HG02840 (cell line): ENCODE measurements at regions not wholly inside any gene's neighbourhood (a gene's known extent, or its start where the extent isn't known, plus 50 kb on each side); places are given as distances from the start of the nearest gene placed in this dataset.

Source experiments
- ATAC-seq: cut with Tn5 transposase; IDR thresholded peaks from one replicate; pipeline ENCODE4 v1.9.1; 2021; ENCODE audit warnings: mild to moderate bottlenecking, moderate library complexity, moderate number of reproducible peaks; ENCODE audit not compliant: unreplicated experiment, low FRiP score

DNA sequence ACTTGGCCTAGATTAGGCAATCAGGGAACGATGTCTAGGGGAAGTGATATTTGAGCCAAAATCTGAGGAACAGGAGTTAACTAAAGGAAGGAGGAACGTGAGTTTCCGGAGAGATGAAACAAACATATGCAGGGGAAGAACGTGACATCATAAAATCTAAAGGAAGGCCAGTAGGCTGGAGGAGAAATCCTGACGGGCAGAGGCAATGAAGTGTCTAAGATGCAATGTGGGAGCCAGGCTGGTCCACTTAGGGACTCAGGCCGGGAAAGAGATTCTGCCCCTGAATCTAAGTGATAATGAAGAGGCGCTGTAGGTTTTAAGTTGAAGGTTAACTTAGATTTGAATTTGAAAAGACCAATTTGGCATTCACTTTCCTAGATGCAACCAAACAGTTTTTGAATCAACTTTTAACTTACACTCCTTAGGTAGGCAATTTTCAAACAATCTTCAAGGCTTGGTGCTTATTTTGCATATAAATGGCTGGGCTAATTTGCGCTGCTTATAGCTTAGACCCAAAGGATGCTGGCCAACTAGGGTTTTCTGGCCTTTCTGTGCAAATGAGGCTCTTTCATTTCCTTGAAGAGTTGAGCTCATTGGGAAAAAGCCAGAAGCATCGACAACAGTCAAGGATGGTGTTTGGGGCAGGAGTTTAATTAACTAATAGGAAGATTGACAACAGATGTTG is 221.7 kb downstream of the SOX11 start:
- no peak for ATAC-seq

DNA sequence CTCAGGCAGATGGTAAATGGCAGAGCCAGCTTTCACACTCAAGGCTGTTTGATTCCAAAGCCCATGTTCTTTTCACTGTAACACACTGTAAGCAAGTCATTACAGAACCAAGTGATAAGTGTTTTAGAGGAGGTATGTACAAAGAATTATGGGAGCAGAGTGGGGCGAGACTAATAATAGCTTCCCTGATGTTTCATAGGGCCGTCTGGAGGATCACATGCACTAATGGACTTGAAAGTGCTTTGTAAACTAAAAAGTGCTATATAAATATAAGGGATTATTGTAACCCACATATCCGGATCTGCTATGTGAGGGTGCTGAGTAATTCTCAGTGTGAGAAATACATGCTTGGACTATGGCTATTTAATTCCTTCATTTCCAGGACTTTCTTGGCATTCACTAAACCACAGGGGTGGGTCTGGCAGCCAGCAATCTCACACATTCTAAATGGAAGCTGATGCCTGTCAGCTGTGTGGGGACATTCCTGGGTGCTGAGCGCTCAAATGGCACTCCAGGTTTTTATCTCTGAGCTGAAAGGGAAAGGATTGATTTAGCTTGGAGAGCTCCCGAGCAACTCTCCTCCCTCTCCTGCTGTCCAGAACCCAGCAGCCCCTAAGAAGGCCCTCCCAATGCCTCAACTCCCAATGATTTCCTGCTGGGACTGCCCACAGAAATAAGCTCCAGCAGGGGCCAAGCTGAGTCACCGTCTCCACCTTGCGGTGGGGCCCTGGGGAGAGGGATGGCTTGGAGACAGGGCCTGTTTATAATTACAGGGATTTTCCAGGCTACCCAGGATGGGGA is 222.8 kb downstream of the SOX11 start:
- ATAC-seq: no peak

DNA sequence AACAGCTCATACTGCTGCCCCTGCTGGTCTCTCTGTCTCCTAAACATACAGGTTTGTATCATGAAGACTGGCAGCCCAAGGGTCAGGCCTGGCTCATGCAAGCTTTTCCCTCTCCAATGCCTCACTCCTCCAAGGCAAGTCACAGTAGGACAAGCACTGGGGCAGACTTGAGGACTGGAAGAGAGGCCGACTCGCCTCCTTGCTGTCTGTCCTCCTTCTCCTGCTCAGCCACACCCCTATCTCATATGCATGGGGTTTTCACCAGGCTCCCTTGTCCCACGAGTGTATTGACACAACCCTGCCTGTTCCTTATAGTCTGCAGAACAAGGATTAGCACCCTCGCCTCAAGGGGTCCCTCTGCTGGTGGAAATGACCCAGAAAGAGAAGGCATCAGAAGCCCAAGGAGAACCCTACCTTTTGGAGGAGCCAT is 223.7 kb downstream of the SOX11 start:
- ATAC-seq: no peak

DNA sequence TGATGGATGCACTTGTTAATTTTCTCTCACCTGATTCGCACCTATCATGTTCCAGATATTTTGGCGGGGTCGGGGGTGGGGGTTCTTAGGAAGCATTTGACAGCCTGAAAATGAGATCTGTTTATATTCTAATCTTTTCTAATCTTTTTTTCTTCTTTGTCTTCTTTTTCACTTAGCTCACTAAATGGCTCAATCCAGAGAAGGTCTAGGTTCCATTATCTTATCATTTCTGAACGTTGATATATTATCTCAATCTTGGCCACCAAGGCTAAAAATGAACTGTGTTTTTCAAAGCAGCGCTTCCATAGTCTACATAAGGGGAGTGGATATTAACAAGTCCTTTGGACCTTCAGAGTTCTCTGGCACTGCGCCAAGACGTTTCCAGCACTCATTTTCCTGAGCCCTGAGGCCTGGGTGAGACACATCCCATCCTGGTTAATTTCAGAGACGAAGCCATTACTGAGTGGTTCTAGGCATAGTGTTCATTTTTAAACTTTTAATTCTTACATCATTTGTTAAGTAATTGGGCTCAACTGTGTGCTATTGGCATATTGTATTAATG is 229.0 kb downstream of the SOX11 start:
- ATAC-seq: no peak

DNA sequence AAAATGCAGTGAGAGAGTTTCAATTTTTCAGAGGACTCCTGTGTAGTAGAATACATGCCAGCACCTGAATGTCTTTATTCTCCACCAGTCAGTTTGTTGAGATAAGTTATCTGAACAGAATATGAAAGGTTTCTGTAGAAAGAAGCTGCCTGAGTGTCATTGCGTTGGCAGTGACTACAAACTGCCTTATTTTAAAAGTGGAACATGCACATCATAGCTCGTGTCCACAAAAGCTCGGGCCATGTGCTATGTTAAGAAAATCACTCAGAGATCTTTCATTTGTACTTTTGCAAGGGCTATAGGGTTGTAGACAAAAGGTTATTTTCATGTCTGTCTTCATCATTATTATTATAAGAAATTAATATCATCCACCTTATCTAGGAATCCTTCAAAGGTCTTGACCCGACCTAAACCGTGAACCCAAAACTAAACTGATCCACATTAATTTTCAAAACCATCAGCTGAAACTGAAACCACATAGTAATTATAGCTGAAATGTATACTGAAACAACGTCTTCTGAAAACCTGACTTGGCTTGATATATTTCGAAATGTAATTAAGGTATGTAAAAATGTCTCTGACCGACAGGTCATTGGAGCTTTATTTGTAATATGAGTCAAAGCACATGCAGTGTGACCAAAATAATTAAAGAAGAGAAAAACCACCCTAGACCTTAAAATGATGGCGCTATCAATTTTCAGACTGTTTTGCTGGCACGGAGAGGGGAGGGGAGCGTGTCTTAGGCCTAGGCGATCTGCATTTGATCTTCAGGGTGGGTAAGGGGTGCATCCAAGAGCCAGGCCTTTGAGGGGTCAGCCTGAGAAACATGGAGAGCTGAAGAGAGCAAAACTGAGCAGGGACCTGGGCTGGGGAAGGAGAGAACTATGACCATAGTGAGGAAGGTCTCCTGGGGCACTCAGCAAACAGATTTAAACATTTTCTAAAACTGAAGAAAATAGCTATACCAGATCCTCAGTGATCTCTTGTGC is 232.1 kb downstream of the SOX11 start:
- ATAC-seq: no peak

DNA sequence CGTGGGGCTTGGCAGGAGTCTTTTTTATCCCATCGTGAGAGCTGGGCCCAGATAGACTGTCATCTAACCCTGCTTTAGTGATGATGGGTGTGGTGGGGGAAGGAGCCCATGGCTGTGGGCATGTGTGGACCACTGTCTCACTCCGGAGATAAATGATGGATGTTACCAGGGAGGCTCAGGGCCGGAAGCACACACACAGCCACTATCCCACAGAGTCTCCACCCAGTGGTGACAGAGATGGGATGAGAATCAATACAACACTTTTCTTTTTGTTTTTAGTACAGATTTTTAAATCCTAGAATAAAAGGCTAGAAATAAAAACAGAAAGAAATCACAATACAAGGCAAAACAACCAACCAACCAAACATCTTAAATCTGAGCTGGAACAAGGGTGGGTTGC is 233.4 kb downstream of the SOX11 start:
- ATAC-seq: no peak

DNA sequence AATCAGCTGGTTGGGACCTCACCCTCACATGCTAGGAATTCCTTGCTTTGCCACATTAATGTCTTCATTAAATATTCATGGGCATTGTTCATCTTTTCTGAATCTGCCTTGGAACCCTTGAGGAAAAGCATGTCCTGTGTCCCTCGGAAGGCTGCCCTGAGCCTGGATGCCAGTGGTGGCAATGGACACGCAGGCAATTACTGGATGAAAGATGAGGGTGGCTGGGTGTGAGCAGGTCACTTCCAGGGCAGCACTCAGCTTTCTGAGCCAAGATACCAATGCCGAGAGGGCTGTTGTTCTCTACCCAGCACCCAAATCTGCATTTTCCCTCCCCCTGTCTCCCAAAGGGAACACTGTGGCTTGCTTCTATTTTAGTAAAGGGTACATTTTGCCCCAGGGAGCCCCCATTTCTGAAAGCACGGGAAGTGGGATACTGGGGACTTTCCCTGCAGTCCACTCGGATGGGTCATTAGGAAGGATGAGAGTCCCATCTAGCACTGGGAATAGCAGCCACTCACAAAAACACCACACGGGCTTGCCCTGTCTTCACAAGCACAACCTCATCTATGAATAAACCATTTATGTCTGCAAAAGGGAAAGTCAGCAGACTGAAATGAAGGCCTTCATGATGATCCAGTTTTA is 234.8 kb downstream of the SOX11 start:
- ATAC-seq: no peak

DNA sequence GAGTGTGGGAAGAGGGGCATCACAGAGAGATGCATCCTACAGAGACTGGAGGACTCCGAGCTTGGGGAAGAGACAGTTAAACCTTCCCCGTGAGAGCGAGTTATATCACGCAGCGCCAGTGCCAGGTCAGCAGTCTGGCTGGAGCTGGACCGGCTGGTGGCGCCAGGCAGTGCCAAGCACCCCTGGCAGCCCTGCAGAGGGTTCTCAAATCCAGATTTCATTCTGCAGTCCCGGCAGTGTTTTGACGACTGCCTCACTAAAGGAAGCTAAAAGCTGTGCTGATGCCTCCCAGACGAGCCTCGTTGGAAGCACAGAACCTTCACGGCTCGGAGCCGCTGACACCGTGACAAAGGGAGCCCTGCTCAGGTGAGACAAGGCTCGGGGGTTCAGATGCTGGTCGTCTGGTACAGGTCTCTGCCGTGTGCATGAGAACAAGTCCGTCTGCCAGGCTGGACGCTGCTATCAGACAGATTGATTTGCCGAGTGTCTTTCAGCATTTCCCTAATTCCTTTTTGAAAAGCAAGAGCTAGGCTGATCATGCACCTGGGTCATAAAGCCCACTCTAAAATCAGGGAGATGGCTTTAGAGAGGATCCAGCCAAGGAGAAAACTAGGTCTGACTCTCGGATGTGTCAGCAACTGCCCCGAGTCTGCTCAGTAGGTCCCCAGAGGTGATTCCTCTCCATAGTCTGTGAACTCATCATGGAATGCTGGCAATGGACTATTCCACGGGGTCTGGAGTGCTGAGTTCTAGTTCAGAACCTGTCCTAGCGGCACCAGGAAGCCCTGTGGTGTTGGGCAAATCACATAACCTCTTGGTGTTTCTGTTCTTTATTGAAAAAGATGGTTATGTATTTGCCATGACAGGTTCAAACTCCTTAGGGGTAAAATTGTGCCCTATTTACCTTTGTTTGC is 240.6 kb downstream of the SOX11 start:
- ATAC-seq: no peak

DNA sequence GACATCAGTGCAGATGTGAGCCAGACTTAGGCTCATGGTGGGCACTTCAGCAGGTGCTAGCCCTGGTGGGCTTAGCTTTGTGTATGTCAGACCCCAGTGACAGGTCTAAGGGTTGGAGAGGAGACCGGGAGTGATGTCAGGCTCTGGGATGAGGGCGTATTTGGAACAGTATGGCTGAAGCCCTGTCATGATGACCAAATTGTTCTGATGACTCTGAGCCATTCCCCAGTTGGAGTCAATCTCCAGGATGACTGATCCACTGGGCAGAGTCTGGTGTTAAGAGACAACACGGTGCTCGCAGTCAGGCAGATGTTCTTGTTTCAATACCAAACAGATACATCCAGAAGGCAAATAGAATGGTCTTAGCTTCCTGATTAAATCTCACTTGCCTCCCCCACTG is 241.5 kb downstream of the SOX11 start:
- no peak for ATAC-seq

DNA sequence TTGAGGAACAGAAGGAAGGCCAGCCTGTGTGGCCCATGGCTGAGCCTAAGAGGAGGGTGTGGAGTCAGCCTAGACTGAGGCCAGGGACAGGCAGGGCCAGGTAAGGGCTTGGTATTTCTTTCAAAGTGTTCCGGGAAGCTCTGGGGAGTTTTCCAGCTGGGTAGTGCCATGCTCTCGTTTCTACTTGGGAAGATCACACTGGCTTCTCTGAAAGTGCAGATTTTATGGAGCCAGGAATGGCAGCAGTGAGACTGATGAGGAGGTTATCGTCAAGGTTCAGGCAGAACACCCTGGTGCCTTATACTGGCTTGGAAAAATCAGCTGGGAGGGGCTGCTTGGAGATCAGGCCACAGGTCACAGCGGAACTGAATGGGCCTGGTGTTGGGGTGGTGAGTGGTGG is 245.1 kb downstream of the SOX11 start:
- no peak for ATAC-seq

DNA sequence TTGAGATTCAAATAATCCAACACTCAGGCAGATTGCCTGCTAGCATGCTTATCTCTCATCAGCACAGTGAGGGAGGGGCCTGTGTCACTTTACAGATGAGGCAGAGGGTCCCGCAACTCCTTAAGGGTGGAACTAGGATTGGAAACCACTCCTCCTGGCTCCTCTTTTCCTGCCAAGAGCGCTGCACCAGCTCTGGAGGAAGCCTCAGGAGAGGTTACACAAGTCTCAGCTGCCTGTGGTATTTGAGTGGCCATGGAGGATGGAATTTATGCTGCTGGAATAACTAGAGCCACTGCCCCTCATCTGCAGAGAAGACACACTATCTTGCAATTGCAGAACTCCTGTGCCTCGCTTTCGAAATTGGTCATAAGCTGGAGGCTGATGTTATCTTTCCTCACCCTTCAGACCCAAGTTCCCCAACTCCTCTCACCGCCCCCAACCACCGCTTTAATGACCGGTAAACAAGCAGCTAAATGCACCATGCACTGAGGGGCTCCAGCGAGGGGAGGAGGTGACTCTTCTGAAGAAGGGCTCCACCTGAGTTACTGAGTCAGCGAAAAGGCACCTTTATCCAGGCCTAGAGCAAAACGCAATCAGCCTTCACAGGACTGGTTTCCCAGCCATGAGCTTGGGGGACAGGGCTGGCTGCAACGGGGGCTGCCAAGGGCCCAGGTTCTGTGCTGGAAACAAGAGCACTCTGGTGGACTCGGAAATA is 245.8 kb downstream of the SOX11 start:
- no peak for ATAC-seq

DNA sequence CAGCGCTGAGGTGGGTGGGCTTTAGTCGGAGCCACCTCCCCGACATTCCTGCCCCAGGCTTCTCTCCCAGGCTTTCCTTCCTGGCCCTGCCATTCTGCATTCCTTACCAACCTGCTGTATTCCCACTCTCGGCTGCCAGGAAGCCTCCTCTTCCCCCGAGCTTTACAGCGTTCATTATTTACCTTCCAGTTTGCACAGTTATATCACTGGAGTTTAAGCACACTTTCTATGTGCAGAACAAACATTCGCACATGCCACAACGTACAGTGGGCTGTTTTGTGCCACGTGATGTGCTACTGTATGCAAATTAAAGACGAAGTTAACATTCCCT is 246.3 kb downstream of the SOX11 start:
- ATAC-seq: no peak

DNA sequence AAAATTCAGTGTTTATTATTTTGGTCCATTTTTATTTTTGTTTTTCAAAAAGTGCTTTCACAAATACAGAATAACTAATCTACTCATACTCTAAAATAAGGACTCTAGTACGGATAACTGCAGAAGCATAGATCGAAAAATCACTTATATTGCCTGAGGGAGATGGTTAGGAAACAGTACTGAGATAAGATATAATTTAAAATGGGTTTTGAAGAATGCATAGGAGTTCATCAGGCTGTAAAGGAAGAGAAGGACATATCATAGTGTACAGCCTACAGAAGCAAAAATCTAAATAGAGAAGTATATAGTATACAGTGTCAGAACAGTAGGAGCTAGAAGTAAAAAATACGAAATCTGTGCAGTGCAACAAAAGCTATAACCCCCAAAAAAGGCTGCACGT is 247.4 kb downstream of the SOX11 start:
- ATAC-seq: no peak

DNA sequence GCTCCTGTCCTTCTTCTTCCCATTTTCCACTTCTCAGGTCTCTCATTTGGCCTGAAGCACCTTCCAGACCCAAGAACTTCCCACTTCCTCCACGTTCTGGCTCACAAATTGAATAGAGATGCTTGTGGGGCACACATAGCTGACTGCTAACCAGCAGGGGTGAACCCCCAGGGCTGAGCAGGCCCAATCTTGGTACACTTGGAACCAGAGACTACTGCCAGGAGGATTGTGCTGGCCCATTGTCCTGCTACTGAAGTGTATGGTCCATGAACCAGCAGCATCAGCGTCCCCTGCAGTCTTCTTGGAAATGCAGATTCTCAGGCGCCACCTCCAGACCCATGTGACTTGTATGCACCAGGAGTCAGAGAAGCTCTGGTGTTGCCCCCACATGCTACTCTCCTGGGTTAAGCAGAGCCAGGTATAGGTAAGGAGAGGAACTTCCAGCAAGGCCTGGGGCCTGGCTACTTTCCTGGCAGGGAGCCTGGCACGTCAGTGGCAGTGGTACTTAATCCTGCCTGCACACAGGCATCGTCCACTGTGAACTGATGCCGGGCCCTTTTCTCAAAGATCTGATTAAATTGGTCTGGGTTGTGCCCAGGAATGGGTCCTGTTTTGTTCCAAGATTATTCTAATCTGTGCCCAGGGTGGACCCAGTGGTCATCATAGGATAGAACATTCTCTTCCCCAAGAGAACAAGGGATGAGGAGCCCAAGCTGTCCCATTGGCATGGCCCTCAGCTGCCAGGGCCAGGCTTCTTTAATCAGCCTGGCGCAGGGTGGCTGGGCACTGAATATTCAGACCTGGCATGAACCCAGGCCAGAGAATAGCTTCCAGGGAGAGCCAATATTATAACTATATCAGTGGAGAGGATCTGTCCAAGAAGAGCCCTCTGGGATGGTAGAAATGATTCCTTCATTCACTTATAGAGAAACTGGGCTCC is 248.7 kb downstream of the SOX11 start:
- no peak for ATAC-seq

DNA sequence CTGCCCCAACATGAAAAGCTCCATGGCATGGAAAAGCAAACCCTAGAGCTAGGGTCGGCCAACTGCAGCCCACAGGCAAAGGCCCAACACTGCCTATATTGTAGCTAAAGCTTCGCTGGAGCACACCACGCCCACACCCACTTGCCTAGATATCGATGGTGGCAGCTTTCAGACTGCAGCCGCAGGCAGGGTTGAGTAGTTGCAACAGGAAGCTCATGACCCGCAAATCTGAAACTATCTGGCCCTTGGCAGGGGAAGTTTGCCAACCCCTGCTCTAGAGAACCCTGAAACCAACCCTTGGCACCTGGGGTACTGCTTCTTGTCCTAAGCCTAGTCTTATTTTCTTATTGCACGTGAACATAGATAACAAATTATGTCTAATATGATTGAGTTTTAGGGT is 250.0 kb downstream of the SOX11 start:
- ATAC-seq: no peak

DNA sequence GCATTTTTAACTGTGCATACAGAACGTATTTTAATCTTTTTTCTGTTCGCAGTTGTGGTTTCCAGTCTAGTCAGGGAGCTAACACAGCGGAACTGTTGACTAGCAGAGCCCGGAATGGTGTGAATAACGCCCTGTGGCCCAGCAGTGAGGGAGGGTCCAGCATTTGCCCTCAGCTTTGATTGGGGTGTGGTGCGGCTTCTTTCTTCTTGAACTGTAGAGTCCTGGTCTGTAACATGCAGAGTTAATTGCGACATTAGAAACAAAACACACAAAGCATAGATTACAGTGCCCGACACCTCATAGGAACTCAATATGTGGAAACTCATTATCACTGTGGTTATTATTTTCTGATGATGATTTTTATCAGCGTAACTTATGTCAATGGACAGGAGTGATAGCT is 253.6 kb downstream of the SOX11 start:
- ATAC-seq: no peak

DNA sequence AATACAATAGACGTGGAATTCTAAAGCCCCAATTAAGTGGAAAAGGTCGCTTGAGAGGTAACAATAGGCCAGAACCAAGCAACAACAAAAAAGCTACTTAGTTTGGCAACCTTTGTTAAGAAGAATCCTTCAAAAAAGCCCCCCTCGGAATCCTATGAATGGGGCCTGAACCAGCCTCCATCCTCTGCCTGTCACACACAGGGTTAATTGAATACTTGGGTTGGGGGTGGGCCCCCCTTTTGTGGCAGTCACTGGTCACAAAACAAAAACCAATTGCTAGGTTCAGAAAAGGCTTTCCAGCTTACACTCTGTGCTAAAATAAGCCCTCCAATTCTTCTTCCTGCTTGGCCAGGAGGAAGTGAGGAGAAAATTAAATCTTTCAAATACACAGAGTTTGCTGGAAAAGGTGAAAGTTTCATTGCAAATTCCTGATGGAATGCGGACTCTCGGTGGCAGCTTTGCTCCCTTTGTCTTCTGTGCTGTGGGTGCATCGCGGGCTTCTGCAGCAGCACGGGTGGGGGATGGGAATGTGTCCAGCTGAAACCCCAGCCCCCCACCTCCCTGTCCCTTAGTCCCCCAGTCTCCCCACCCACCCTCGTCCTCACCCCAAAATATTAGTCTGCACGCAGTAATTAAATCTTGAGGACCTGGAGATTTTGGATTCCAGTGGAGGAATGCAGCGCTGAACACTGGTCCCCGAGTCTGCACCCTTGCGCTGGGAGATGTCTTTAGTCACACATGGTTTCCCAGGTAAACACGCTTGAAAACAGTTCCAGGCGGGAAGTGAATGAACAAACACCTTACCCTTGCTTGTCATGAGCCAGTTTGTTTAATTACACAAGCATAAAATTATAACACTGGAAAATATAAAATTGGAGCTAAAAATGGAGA is 254.3 kb downstream of the SOX11 start:
- ATAC-seq: no peak
